Endothelial cell of umbilical vein (primary cell): ENCODE measurements at regions not wholly inside any gene's neighbourhood (a gene's known extent, or its start where the extent isn't known, plus 50 kb on each side); places are given as distances from the start of the nearest gene placed in this dataset.

Source experiments
- BruUV-seq: library from RNA; stranded (reverse); fragments of 400-500 nt; replicated peaks from 2 replicates; lab custom pipeline; 2021; lab: Mats Ljungman, UMichigan
- CTCF ChIA-PET: fragments of 300-600, 350-600 bp; sonication (Branson Sonifier 250); formaldehyde crosslinking; loops from one replicate; lab custom pipeline; 2021; ENCODE audit warnings: antibody characterized with exemption, inconsistent platforms; lab: Charles Lee
- POLR2A ChIA-PET: fragments of 300-600, 350-600 bp; sonication (Branson Sonifier 250); formaldehyde crosslinking; loops from one replicate; lab custom pipeline; 2021; ENCODE audit warnings: antibody characterized with exemption, inconsistent platforms; lab: Charles Lee
- DNase-seq: peaks from one replicate; pipeline ENCODE4 v3.0.0-alpha.2; 2011; ENCODE audit warnings: low read depth, low spot score
- FAIRE-seq: peaks from 2 replicates; lab custom pipeline; 2011; peaks lifted over from hg19 to GRCh38; lab: Jason Lieb, UNC
- H2AFZ ChIP-seq: 2 replicates; pipeline ENCODE4 v1.6.0; 2012; ENCODE audit warnings: low read depth, low read length, control low read depth, inconsistent platforms
- H3K27ac ChIP-seq: 2 replicates; pipeline ENCODE4 v1.5.1; 2011; ENCODE audit warnings: low read depth, mild to moderate bottlenecking, control low read depth, low read length, moderate library complexity; ENCODE audit not compliant: insufficient read depth
- H3K27me3 ChIP-seq, 2 experiments: 2 replicates each; pipeline versions ENCODE4 v1.6.0 to v1.6.1; 2011; ENCODE audit warnings: low read length in 2 of 2, mixed read lengths in 1 of 2; ENCODE audit not compliant: control insufficient read depth in 2 of 2, insufficient read depth in 2 of 2
- H3K36me3 ChIP-seq, 2 experiments: 2 replicates in 1 of 2; 3 replicates in 1 of 2; pipeline ENCODE4 v1.5.1; 2011; ENCODE audit warnings: low read length in 2 of 2, mild to moderate bottlenecking in 1 of 2, moderate library complexity in 1 of 2; ENCODE audit not compliant: control insufficient read depth in 2 of 2, insufficient read depth in 2 of 2; ENCODE audit errors: extremely low read depth in 1 of 2
- H3K4me1 ChIP-seq: 3 replicates; pipeline ENCODE4 v1.5.1; 2011; ENCODE audit warnings: mild to moderate bottlenecking, low read length; ENCODE audit not compliant: control insufficient read depth, insufficient read depth; ENCODE audit errors: extremely low read depth
- H3K4me2 ChIP-seq: 2 replicates; pipeline ENCODE4 v1.6.1; 2011; ENCODE audit warnings: low read length, control low read depth, mixed read lengths; ENCODE audit not compliant: insufficient read depth
- H3K4me3 ChIP-seq, 3 experiments: fragments of 200-600 bp in 1 of 3; sonication (generic), shearing (Covaris generic) in 1 of 3; replicated peaks in 1 of 3; 2 replicates each; pipeline ENCODE4 v1.5.1; 2011 to 2016; ENCODE audit warnings: control low read depth in 3 of 3, low read length in 3 of 3, mild to moderate bottlenecking in 2 of 3, inconsistent platforms in 1 of 3, low read depth in 1 of 3, moderate library complexity in 1 of 3; ENCODE audit not compliant: insufficient read depth in 1 of 3
- H3K79me2 ChIP-seq: 2 replicates; pipeline ENCODE4 v1.6.0; 2012; ENCODE audit warnings: low read length, inconsistent platforms; ENCODE audit not compliant: control insufficient read depth, insufficient read depth
- H3K9ac ChIP-seq: replicated peaks from 2 replicates; pipeline ENCODE3; 2011; ENCODE audit warnings: low read length, control low read depth; ENCODE audit not compliant: insufficient read depth; ENCODE audit errors: extremely low read depth
- H3K9me1 ChIP-seq: replicated peaks from 3 replicates; pipeline ENCODE4 v1.6.0; 2011; ENCODE audit warnings: mild to moderate bottlenecking, low read length; ENCODE audit not compliant: control insufficient read depth, insufficient read depth; ENCODE audit errors: extremely low read depth
- H3K9me3 ChIP-seq: replicated peaks from 2 replicates; pipeline ENCODE4 v1.5.1; 2012; ENCODE audit warnings: low read length, inconsistent platforms; ENCODE audit not compliant: control insufficient read depth, insufficient read depth
- H4K20me1 ChIP-seq: replicated peaks from 2 replicates; pipeline ENCODE3; 2011; ENCODE audit warnings: mild to moderate bottlenecking, low read length; ENCODE audit not compliant: control insufficient read depth, insufficient read depth; ENCODE audit errors: extremely low read depth
- EZH2 ChIP-seq: IDR thresholded peaks from 2 replicates; pipeline ENCODE4 v1.6.1; 2012; ENCODE audit warnings: borderline replicate concordance, low read depth, mild to moderate bottlenecking, moderate library complexity, low read length, inconsistent platforms; ENCODE audit not compliant: severe bottlenecking
- FOS ChIP-seq: IDR thresholded peaks from 2 replicates; pipeline ENCODE4 v1.6.1; 2011; ENCODE audit warnings: mild to moderate bottlenecking, low read length, moderate library complexity, borderline replicate concordance; ENCODE audit not compliant: insufficient read depth
- GATA2 ChIP-seq: IDR thresholded peaks from 2 replicates; pipeline ENCODE4 v1.7.0; 2011; ENCODE audit warnings: low read depth, mild to moderate bottlenecking, moderate library complexity, mixed read lengths, low read length; ENCODE audit not compliant: insufficient read length, insufficient read depth
- JUN ChIP-seq: IDR thresholded peaks from 2 replicates; pipeline ENCODE4 v1.6.1; 2011; ENCODE audit warnings: borderline replicate concordance, low read depth; ENCODE audit not compliant: insufficient read length, insufficient read depth
- MYC ChIP-seq: IDR thresholded peaks from one replicate; pipeline ENCODE4 v1.6.1; 2011; ENCODE audit warnings: mild to moderate bottlenecking, low read depth, low read length
- POLR2A ChIP-seq: IDR thresholded peaks from 2 replicates; pipeline ENCODE4 v1.6.1; 2012; ENCODE audit warnings: low read depth, mild to moderate bottlenecking, control low read depth, low read length
- POLR2AphosphoS5 ChIP-seq: IDR thresholded peaks from 2 replicates; pipeline ENCODE4 v1.6.1; 2012; ENCODE audit warnings: low read depth, mild to moderate bottlenecking, control low read depth, low read length, moderate library complexity; ENCODE audit not compliant: insufficient read depth
- dilution Hi-C: fragments of 300-500 bp; cut with MboI; formaldehyde crosslinking; loops from one replicate; pipeline ENCODE4 v1.15.0; 2019; ENCODE audit warnings: low sequenced_read_pairs; ENCODE audit not compliant: extremely low pct_ligation_motif_present
- intact Hi-C: fragments of 100-400 bp; cut with micrococcal nuclease; formaldehyde crosslinking; loops from one replicate; pipeline ENCODE4 v1.10.0; 2022
- TF ChIP-seq, protein P1 (sequence below), 2 donors: IDR thresholded peaks; 1 replicate in 1 of 2; 2 replicates in 1 of 2; pipeline ENCODE4 v1.5.1; 2011; ENCODE audit warnings: low read length in 2 of 2, mild to moderate bottlenecking in 2 of 2, moderate library complexity in 2 of 2, control low read depth in 1 of 2, inconsistent platforms in 1 of 2, low read depth in 1 of 2; ENCODE audit not compliant: insufficient read depth in 1 of 2; ENCODE audit errors: extremely low read depth in 1 of 2
- TF ChIP-seq, protein P2 (sequence below): IDR thresholded peaks from 2 replicates; pipeline ENCODE4 v1.6.1; 2011; ENCODE audit not compliant: insufficient read depth, insufficient read length

DNA sequence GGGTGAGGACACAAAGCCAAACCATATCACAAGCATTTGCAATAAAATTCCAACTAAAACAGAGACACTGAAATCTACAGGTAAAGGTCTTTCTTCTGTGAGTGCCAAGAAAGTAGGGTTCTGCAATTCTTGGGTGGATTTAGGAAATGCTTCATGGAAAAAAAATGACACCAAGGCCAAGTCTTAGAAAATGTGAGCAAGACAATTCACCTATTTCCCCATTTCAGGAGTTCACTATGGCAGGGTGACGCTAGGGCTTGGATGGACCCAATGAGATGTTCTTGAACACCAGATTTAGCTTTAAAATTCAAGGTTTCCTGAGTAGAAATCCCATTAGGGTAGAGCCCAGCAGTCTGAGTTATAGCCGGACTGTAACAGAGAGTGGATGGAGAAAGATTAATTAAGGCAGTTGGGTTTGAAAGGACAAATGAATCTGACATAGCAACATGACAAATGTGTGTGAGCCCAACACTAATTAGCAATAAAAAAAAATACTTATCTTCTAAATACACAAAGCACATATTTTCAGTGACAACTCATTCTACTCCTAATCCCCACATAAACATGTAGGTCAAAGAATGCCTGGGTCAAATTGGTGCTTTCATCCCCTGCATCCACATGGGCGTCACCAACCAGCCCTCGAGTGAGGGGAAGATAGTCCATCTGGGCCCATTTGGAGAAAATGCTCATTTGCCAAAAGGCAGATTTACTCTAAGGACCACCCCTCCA lies 180.4 kb upstream of the JARID2 start:
- no peak overlapping the region for H3K4me3 ChIP-seq
- no peak overlapping the region for H3K4me2 ChIP-seq
- no peaks in the 10 kb centered on the region for H3K79me2 ChIP-seq
- ChIA-PET CTCF (no interaction called here), POLR2A (no interaction called here)
- no peaks in the 10 kb centered on the region for H4K20me1 ChIP-seq
- H3K36me3 ChIP-seq = no peaks in the 10 kb centered on the region
- TF ChIP-seq EZH2 = no peak
- no peak for TF ChIP-seq MYC
- TF ChIP-seq GATA2 = no peak
- TF ChIP-seq FOS = no peak
- TF ChIP-seq, protein P1, sequence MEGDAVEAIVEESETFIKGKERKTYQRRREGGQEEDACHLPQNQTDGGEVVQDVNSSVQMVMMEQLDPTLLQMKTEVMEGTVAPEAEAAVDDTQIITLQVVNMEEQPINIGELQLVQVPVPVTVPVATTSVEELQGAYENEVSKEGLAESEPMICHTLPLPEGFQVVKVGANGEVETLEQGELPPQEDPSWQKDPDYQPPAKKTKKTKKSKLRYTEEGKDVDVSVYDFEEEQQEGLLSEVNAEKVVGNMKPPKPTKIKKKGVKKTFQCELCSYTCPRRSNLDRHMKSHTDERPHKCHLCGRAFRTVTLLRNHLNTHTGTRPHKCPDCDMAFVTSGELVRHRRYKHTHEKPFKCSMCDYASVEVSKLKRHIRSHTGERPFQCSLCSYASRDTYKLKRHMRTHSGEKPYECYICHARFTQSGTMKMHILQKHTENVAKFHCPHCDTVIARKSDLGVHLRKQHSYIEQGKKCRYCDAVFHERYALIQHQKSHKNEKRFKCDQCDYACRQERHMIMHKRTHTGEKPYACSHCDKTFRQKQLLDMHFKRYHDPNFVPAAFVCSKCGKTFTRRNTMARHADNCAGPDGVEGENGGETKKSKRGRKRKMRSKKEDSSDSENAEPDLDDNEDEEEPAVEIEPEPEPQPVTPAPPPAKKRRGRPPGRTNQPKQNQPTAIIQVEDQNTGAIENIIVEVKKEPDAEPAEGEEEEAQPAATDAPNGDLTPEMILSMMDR (IDR thresholded peaks at IDR 0.05; ENCODE audit: extremely low read depth in 1 of 2, insufficient read depth in 1 of 2, low read depth in 1 of 2, low read length in 2 of 2) = no peak
- TF ChIP-seq, protein P2, sequence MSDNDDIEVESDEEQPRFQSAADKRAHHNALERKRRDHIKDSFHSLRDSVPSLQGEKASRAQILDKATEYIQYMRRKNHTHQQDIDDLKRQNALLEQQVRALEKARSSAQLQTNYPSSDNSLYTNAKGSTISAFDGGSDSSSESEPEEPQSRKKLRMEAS = no peak
- no peak for TF ChIP-seq JUN
- no peak for TF ChIP-seq POLR2AphosphoS5
- TF ChIP-seq POLR2A = no peak
- peaks cover 2% of the 10 kb centered on the region for H3K9me3 ChIP-seq
- H3K9me1 ChIP-seq = no peaks in the 10 kb centered on the region
- H3K27ac ChIP-seq = no peak overlapping the region
- H3K9ac ChIP-seq = no peak overlapping the region
- no TSS peak for BruUV-seq
- no peak overlapping the region for H2AFZ ChIP-seq
- DNase-seq = no peak
- dilution Hi-C loops (no loop called here), intact Hi-C loops (no loop called here)
- no peaks in the 10 kb centered on the region for H3K27me3 ChIP-seq
- H3K4me1 ChIP-seq = peaks cover 5% of the 10 kb centered on the region
- FAIRE-seq = no peak
